ENCODE measurements at regions not wholly inside any gene's neighbourhood (a gene's known extent, or its start where the extent isn't known, plus 50 kb on each side); places are given as distances from the start of the nearest gene placed in this dataset.

- no TSS peak for BruUV-seq (replicated peaks)
- CTCF ChIA-PET: interaction anchor here (1.1 to 2.2 kb wide), 2 partner anchors 30 to 72 kb away, joined by 3 to 10 read pairs; no protein-coding TSS in a partner anchor
- TF ChIP-seq JUN (IDR thresholded peaks at IDR 0.05; ENCODE audit: borderline replicate concordance, insufficient read depth, insufficient read length, low read depth) (no peak), CTCF (IDR thresholded peaks at IDR 0.05; ENCODE audit: extremely low read depth in 1 of 2, insufficient read depth in 1 of 2, low read depth in 1 of 2, low read length in 2 of 2) (no peak), POLR2AphosphoS5 (IDR thresholded peaks at IDR 0.05; ENCODE audit: insufficient read depth, low read depth, low read length) (no peak), EZH2 (IDR thresholded peaks at IDR 0.05; ENCODE audit: borderline replicate concordance, low read depth, low read length, severe bottlenecking) (no peak), MAX (IDR thresholded peaks at IDR 0.05; ENCODE audit: insufficient read depth, insufficient read length) (no peak), POLR2A (IDR thresholded peaks at IDR 0.05; ENCODE audit: low read depth, low read length) (no peak), GATA2 (IDR thresholded peaks at IDR 0.05; ENCODE audit: insufficient read depth, insufficient read length, low read depth, low read length) (no peak), MYC (IDR thresholded peaks at IDR 0.05; ENCODE audit: low read depth, low read length) (no peak), FOS (IDR thresholded peaks at IDR 0.05; ENCODE audit: borderline replicate concordance, insufficient read depth, low read length) (no peak)
- Histone ChIP-seq H3K79me2 (ENCODE audit: control insufficient read depth, insufficient read depth, low read length) (no peaks in the 10 kb centered on the region), H3K9me3 (replicated peaks; ENCODE audit: control insufficient read depth, insufficient read depth, low read length) (no peaks in the 10 kb centered on the region), H3K4me1 (ENCODE audit: control insufficient read depth, extremely low read depth, insufficient read depth, low read length) (no peaks in the 10 kb centered on the region), H3K27me3 (ENCODE audit: control insufficient read depth in 2 of 2, insufficient read depth in 2 of 2, low read length in 2 of 2) (peaks cover 0 to 9% of the 10 kb centered on the region in 2 experiments), H3K4me2 (ENCODE audit: insufficient read depth, low read length) (no peak overlapping the region), H2AFZ (ENCODE audit: low read depth, low read length) (no peak overlapping the region), H3K4me3 (replicated peaks in 1 of 3; ENCODE audit: insufficient read depth in 1 of 3, low read depth in 1 of 3, low read length in 3 of 3) (no peak overlapping the region), H3K27ac (ENCODE audit: insufficient read depth, low read depth, low read length) (no peak overlapping the region), H3K36me3 (ENCODE audit: control insufficient read depth in 2 of 2, extremely low read depth in 1 of 2, insufficient read depth in 2 of 2, low read length in 2 of 2) (no peaks in the 10 kb centered on the region), H3K9me1 (replicated peaks; ENCODE audit: control insufficient read depth, extremely low read depth, insufficient read depth, low read length) (no peaks in the 10 kb centered on the region), H4K20me1 (replicated peaks; ENCODE audit: control insufficient read depth, extremely low read depth, insufficient read depth, low read length) (no peaks in the 10 kb centered on the region), H3K9ac (replicated peaks; ENCODE audit: extremely low read depth, insufficient read depth, low read length) (no peak overlapping the region)
- intact Hi-C loops (cut with micrococcal nuclease): no loop called here
- DNase-seq (ENCODE audit: low read depth, low spot score): no peak
- POLR2A ChIA-PET: no interaction called here
- dilution Hi-C loops (cut with MboI; ENCODE audit: extremely low pct_ligation_motif_present, low sequenced_read_pairs): no loop called here
- no peak for FAIRE-seq
Observed at GRCh38 chr9:92170848-92171247, 55.6 kb upstream of the SPTLC1 start.

Measured in endothelial cell of umbilical vein (primary cell).